ENCODE measurements at regions not wholly inside any gene's neighbourhood (a gene's known extent, or its start where the extent isn't known, plus 50 kb on each side); places are given as distances from the start of the nearest gene placed in this dataset.

GRCh38 chr12:5236022-5236640 is 192.5 kb downstream of the KCNA5 start:
- no peak for DNase-seq (ENCODE audit: low spot score)
- H3K9me3 Mint-ChIP-seq, result no peaks in the 10 kb centered on the region; the same call in 2 of the 3 replicates
- no peaks in the 10 kb centered on the region for H3K36me3 Mint-ChIP-seq (ENCODE audit: low read depth)
- H3K4me1 ChIP-seq (ENCODE audit: insufficient read depth), result no peaks in the 10 kb centered on the region
- TF ChIP-seq ZNF331 (CRISPR knock-in tag; IDR thresholded peaks at IDR 0.05; ENCODE audit: low read depth) (no peak), EZH2 (IDR thresholded peaks at IDR 0.05; ENCODE audit: low read depth, unreplicated experiment) (no peak), ZNF462 (CRISPR knock-in tag; IDR thresholded peaks at IDR 0.05) (no peak), ETS1 (IDR thresholded peaks at IDR 0.05) (no peak), POLR2AphosphoS5 (IDR thresholded peaks at IDR 0.05; ENCODE audit: low read depth) (no peak), CREB1 (CRISPR knock-in tag; IDR thresholded peaks at IDR 0.05; ENCODE audit: low read depth) (no peak), JUNB (IDR thresholded peaks at IDR 0.05; ENCODE audit: unreplicated experiment) (no peak), ZNF114 (CRISPR knock-in tag; IDR thresholded peaks at IDR 0.05) (no peak), NANOG (IDR thresholded peaks at IDR 0.05; ENCODE audit: borderline replicate concordance) (no peak), CTCF (conservative IDR thresholded peaks at IDR 0.05; ENCODE audit: low read depth in 2 of 2) (no peak), EZH2phosphoT487 (IDR thresholded peaks at IDR 0.05; ENCODE audit: unreplicated experiment) (no peak), STAT1 (IDR thresholded peaks at IDR 0.05; ENCODE audit: unreplicated experiment) (no peak), REST (IDR thresholded peaks at IDR 0.05; ENCODE audit: unreplicated experiment) (no peak)
- no peaks in the 10 kb centered on the region for H3K27me3 ChIP-seq (ENCODE audit: insufficient read depth)
- H3K9me2 ChIP-seq (ENCODE audit: insufficient read depth), result peaks cover 14% of the 10 kb centered on the region; the same call in 1 of the 2 replicates
- no peak overlapping the region for H3K27ac ChIP-seq (ENCODE audit: low read depth)
- no peak for ATAC-seq
- H3K4me1 Mint-ChIP-seq, result peaks cover 3% of the 10 kb centered on the region; the same call in 1 of the 3 replicates
- H3K27me3 Mint-ChIP-seq (ENCODE audit: insufficient read depth, low read depth, poor library complexity), result peaks cover 7% of the 10 kb centered on the region
- no peak overlapping the region for H3K4me3 ChIP-seq
- H3K79me2 ChIP-seq (replicated peaks; ENCODE audit: insufficient read depth), result no peaks in the 10 kb centered on the region
- H4K20me1 ChIP-seq (replicated peaks; ENCODE audit: insufficient read depth), result no peaks in the 10 kb centered on the region
- no peak overlapping the region for H3K4me2 ChIP-seq
- no peaks in the 10 kb centered on the region for H3K36me3 ChIP-seq (ENCODE audit: insufficient read depth)
- no peak overlapping the region for H2AFZ ChIP-seq
- H3F3A ChIP-seq (replicated peaks; ENCODE audit: low read depth), result no peaks in the 10 kb centered on the region
- H3K27ac Mint-ChIP-seq, result no peak overlapping the region
- no peak overlapping the region for H3K4me3 Mint-ChIP-seq
